ENCODE measurements at regions not wholly inside any gene's neighbourhood (a gene's known extent, or its start where the extent isn't known, plus 50 kb on each side); places are given as distances from the start of the nearest gene placed in this dataset.

GRCh38 chr17:20791626-20792025 is 212.1 kb downstream of the CDRT15L2 start:
- TF ChIP-seq EP300 (IDR thresholded peaks at IDR 0.05) (no peak), CTCF (IDR thresholded peaks at IDR 0.05) (no peak), POLR2A (IDR thresholded peaks at IDR 0.05; ENCODE audit: low read depth) (no peak), POLR2AphosphoS5 (IDR thresholded peaks at IDR 0.05) (no peak)

Data from esophagus muscularis mucosa (tissue), 4 donors.